PC-9 (cell line): ENCODE measurements at regions not wholly inside any gene's neighbourhood (a gene's known extent, or its start where the extent isn't known, plus 50 kb on each side); places are given as distances from the start of the nearest gene placed in this dataset.

Source experiments
- EZH2 ChIP-seq: fragments of 200-600 bp; sonication (generic); IDR thresholded peaks from 2 replicates; pipeline ENCODE4 v1.8.0; 2017; ENCODE audit warnings: antibody characterized with exemption, low read depth
- TF ChIP-seq, protein P1 (sequence below): fragments of 200-600 bp; sonication (generic); conservative IDR thresholded peaks from 2 replicates; pipeline ENCODE4 v1.6.1; 2017; ENCODE audit warnings: mixed run types, antibody characterized with exemption, mild to moderate bottlenecking, moderate library complexity

DNA sequence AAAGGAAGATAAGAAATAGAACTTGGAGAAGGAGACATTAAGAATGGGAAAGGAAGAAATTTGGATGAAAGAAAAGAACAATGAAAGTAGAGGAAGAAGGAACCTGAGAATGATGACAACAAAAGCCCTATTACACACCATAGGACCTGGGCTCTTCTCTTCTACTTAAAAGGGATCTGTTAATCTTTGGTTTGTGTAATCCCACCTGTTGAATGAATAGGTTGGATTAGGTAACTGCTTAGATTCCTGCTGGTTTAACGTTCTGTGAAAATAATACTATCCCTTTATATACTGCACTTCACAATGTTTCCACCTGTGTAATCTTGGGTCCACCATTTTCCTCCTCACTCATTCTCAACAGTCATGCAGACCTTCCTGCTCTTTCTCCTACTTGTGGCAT is 157.8 kb upstream of the ATP10B start:
- TF ChIP-seq, protein P1, sequence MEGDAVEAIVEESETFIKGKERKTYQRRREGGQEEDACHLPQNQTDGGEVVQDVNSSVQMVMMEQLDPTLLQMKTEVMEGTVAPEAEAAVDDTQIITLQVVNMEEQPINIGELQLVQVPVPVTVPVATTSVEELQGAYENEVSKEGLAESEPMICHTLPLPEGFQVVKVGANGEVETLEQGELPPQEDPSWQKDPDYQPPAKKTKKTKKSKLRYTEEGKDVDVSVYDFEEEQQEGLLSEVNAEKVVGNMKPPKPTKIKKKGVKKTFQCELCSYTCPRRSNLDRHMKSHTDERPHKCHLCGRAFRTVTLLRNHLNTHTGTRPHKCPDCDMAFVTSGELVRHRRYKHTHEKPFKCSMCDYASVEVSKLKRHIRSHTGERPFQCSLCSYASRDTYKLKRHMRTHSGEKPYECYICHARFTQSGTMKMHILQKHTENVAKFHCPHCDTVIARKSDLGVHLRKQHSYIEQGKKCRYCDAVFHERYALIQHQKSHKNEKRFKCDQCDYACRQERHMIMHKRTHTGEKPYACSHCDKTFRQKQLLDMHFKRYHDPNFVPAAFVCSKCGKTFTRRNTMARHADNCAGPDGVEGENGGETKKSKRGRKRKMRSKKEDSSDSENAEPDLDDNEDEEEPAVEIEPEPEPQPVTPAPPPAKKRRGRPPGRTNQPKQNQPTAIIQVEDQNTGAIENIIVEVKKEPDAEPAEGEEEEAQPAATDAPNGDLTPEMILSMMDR: no peak
- no peak for TF ChIP-seq EZH2
